Lower lobe of right lung (tissue), 2 donors: ENCODE measurements at regions not wholly inside any gene's neighbourhood (a gene's known extent, or its start where the extent isn't known, plus 50 kb on each side); places are given as distances from the start of the nearest gene placed in this dataset.

Experiments used
- ATAC-seq, 2 donors: fragments of 200-7000 bp; cut with Tn5 transposase; one replicate each; pipeline ENCODE4 v1.9.1; 2020 to 2022; ENCODE audit warnings: mild to moderate bottlenecking in 2 of 2, moderate library complexity in 2 of 2
- DNase-seq: peaks from one replicate; pipeline ENCODE4 v3.0.0-alpha.2; 2020
- H3K27ac ChIP-seq: fragments of 200-600 bp; one replicate; pipeline ENCODE4 v1.8.0; 2022
- H3K27me3 ChIP-seq: fragments of 200-600 bp; one replicate; pipeline ENCODE4 v1.8.0; 2022; ENCODE audit warnings: low read depth
- H3K36me3 ChIP-seq: fragments of 200-600 bp; one replicate; pipeline ENCODE4 v1.8.0; 2022; ENCODE audit warnings: mild to moderate bottlenecking
- H3K4me1 ChIP-seq: fragments of 200-600 bp; one replicate; pipeline ENCODE4 v1.8.0; 2022
- H3K4me3 ChIP-seq: fragments of 200-600 bp; one replicate; pipeline ENCODE4 v1.8.0; 2022; ENCODE audit warnings: mild to moderate bottlenecking
- H3K9me3 ChIP-seq: fragments of 200-600 bp; one replicate; pipeline ENCODE4 v1.8.0; 2022
- intact Hi-C: fragments of 100-400 bp; cut with DNase I; formaldehyde crosslinking; loops from one replicate; pipeline ENCODE4 v1.11.0; 2022
- TF ChIP-seq, protein P1 (sequence below): fragments of 200-600 bp; IDR thresholded peaks from one replicate; pipeline ENCODE4 v1.8.0; 2022; ENCODE audit warnings: antibody characterized with exemption, mild to moderate bottlenecking
- donor health status: DM: no; HTN: yes; CAD: no; lungs with severe emphysema.

DNA sequence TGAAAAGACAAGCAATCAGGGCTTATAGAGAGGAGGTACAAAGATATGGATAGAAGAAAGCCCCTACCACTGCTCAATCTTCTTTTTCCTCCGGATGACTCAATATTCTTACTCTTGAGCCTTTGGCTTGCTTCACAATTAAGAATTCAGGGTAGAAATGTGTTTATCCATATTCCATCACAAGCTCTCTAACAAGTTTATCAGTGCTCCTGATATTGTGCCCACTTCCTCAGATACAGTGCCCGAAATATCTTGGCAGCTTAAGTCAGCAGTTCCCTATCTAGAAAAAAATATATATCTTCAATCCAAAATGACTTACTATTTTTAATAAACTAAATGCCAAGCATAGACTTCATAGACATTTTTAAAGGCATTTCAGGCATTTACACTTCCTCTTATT is 255.1 kb upstream of the FAT3 start:
- no peak for DNase-seq
- TF ChIP-seq, protein P1, sequence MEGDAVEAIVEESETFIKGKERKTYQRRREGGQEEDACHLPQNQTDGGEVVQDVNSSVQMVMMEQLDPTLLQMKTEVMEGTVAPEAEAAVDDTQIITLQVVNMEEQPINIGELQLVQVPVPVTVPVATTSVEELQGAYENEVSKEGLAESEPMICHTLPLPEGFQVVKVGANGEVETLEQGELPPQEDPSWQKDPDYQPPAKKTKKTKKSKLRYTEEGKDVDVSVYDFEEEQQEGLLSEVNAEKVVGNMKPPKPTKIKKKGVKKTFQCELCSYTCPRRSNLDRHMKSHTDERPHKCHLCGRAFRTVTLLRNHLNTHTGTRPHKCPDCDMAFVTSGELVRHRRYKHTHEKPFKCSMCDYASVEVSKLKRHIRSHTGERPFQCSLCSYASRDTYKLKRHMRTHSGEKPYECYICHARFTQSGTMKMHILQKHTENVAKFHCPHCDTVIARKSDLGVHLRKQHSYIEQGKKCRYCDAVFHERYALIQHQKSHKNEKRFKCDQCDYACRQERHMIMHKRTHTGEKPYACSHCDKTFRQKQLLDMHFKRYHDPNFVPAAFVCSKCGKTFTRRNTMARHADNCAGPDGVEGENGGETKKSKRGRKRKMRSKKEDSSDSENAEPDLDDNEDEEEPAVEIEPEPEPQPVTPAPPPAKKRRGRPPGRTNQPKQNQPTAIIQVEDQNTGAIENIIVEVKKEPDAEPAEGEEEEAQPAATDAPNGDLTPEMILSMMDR = no peak
- Histone ChIP-seq H3K27ac (no peak overlapping the region), H3K9me3 (no peaks in the 10 kb centered on the region), H3K4me3 (no peak overlapping the region), H3K36me3 (no peaks in the 10 kb centered on the region), H3K27me3 (no peaks in the 10 kb centered on the region), H3K4me1 (no peaks in the 10 kb centered on the region)
- no peak for ATAC-seq
- intact Hi-C loops = no loop called here

DNA sequence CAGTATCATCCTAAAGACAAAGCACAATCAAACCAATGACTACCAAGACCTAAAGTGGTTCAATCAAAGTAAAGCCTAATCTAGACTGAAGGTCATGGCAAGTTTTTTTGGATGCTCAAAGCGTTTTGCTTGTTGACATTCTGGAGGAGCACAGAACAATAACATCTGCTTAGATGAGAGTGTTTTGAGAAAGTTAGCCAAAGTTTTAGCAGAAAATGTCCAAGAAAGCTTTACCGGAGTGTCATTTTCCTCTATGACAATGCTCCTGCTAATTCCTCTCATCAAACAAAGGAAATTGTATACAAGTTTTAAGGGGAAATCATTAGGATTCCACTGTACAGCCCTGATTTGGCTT is 256.9 kb upstream of the FAT3 start:
- intact Hi-C loops = no loop called here
- DNase-seq = no peak
- TF ChIP-seq, protein P1 = no peak

DNA sequence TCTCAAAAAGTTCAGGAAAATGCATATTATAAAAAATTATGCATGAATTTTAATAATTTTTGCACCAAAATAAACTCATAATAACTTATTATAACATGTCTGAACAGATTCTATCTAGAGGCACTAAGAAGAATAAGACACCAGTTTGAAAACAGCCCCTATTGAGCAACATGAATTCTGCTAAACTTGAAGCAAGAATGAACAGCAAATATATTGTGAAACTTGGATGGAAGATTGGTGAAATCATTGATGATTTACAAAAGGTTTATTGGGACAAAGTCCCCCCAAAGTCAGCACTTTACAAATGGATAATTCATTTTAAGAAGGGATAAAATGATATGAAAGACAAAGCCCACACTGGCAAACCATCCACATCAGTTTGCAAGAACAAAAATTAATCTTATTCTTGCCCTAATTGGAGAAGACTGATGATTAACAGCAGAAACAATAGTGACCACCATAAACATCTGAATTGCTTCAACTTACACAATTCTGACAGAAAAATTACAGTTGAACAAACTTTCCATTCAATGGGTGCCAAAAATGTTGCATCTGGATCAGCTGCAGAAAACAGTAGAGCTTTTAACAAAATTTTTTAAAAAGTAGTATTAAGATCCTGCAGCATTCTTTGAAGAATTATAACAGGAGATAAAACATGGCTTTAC is 257.5 kb upstream of the FAT3 start:
- Histone ChIP-seq H3K4me1 (no peaks in the 10 kb centered on the region), H3K27me3 (no peaks in the 10 kb centered on the region), H3K27ac (no peak overlapping the region), H3K36me3 (no peaks in the 10 kb centered on the region), H3K9me3 (no peaks in the 10 kb centered on the region), H3K4me3 (no peak overlapping the region)
- DNase-seq (no peak), ATAC-seq (no peak)
- intact Hi-C loops = no loop called here
- TF ChIP-seq, protein P1 = no peak

More for the DNA sequence above, 256.9 kb upstream of the FAT3 start:
- no peak for ATAC-seq
- H3K9me3 ChIP-seq = no peaks in the 10 kb centered on the region
- no peak overlapping the region for H3K27ac ChIP-seq
- H3K4me3 ChIP-seq = no peak overlapping the region
- H3K4me1 ChIP-seq = no peaks in the 10 kb centered on the region
- no peaks in the 10 kb centered on the region for H3K27me3 ChIP-seq
- H3K36me3 ChIP-seq = no peaks in the 10 kb centered on the region

DNA sequence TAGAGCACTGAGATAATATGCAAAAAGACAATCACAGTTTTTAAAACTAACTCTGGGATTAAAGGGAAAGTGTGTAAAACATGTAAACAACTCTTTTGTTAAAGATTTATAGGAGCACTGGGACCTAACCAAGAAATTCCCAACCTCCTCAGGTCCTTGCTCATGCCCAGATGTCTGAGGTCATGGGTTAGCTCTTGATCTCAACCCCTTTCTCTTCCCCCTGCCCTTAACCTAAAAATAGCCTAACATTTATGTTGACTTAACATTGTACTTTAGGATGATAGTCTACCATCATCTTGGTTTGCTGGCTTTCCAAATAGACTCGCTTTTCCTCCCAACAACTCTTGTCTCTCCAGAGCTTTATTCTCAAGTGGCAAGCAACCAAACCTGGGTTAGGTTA is 258.2 kb upstream of the FAT3 start:
- TF ChIP-seq, protein P1 = no peak
- no peaks in the 10 kb centered on the region for H3K36me3 ChIP-seq
- no peak overlapping the region for H3K4me3 ChIP-seq

DNA sequence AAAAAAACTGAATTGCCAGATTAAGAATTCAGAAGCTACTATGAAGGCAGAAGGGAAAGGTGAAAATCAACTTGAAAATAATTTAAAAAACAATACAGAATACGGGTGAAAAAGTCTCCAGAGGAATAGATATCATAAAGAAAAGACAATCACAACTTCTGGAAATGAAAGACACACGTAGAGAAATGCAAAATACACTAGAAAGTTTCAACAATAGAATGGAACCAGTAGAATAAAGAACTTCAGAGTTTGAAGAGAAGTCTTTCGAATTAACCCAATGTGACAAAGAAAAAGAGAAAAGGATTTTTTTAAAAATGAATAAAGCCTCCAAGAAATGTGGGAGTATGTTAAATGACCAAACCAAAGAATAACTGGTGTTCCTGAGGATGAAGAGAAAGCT is 263.8 kb upstream of the FAT3 start:
- H3K4me1 ChIP-seq = no peaks in the 10 kb centered on the region
- H3K9me3 ChIP-seq = peaks cover 3% of the 10 kb centered on the region
- intact Hi-C loops = no loop called here
- no peak overlapping the region for H3K27ac ChIP-seq
- TF ChIP-seq, protein P1 = no peak
- no peaks in the 10 kb centered on the region for H3K27me3 ChIP-seq
- H3K36me3 ChIP-seq = no peaks in the 10 kb centered on the region
- H3K4me3 ChIP-seq = no peak overlapping the region
- no peak for DNase-seq
- no peak for ATAC-seq

More for the DNA sequence above, 258.2 kb upstream of the FAT3 start:
- Histone ChIP-seq H3K4me1 (no peaks in the 10 kb centered on the region), H3K27ac (no peak overlapping the region), H3K27me3 (no peaks in the 10 kb centered on the region), H3K9me3 (no peaks in the 10 kb centered on the region)
- ATAC-seq (no peak), DNase-seq (no peak)
- intact Hi-C loops = no loop called here

DNA sequence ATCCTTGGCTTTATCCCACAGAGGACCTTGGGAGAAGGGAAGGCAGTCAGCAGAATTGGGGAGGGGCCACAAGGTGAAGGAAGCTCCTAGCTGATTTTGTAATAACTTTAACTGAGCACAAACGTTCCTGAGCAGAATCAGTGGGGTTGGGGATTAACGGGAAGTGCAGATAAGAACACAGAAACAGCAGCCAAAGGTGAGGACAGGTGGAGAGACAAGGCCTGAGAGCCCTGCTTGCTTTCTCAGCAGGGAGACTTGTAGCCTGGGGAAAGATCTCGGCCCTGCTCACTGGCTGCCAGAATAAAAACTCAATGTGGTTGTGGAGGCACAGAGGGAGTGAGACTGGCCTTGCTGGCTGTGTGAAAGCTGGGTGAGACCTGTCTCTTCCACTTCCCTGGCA is 265.2 kb upstream of the FAT3 start:
- no peak overlapping the region for H3K27ac ChIP-seq
- ATAC-seq (no peak), DNase-seq (no peak)
- no peaks in the 10 kb centered on the region for H3K4me1 ChIP-seq
- TF ChIP-seq, protein P1 = no peak
- intact Hi-C loops = no loop called here
- H3K9me3 ChIP-seq = peaks cover 3% of the 10 kb centered on the region
- no peaks in the 10 kb centered on the region for H3K27me3 ChIP-seq
- H3K4me3 ChIP-seq = no peak overlapping the region
- no peaks in the 10 kb centered on the region for H3K36me3 ChIP-seq
